B cell (primary cell): ENCODE measurements at regions not wholly inside any gene's neighbourhood (a gene's known extent, or its start where the extent isn't known, plus 50 kb on each side); places are given as distances from the start of the nearest gene placed in this dataset.

Source experiments
- EZH2 ChIP-seq: IDR thresholded peaks from 2 replicates; pipeline ENCODE4 v1.6.1; 2012; ENCODE audit warnings: borderline replicate concordance, low read depth, mild to moderate bottlenecking, moderate library complexity, low read length; ENCODE audit not compliant: insufficient read depth, poor library complexity, severe bottlenecking
- TF ChIP-seq, protein P1 (sequence below): fragments of 200-600 bp; IDR thresholded peaks from one replicate; pipeline ENCODE4 v1.8.0; 2022; ENCODE audit warnings: antibody characterized with exemption, mild to moderate bottlenecking

DNA sequence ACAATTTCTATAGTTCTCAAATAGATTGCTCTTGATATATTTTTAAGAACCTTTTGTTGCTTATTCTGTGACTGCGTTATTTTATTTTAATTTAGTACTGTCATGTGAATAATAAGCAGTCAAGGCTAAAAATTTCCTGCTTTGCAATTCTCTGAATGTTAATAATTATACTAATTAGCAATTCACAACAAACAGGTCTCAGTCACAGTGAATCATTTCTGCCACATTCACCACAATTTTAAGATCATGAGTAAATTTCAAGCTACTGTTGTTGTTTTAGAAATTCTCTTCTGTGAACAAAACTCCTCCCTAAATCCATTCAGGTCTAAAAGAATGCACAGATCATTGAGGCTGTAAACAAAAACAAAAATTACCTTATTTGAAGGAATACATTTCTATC is 339.6 kb upstream of the DPYD start:
- TF ChIP-seq, protein P1, sequence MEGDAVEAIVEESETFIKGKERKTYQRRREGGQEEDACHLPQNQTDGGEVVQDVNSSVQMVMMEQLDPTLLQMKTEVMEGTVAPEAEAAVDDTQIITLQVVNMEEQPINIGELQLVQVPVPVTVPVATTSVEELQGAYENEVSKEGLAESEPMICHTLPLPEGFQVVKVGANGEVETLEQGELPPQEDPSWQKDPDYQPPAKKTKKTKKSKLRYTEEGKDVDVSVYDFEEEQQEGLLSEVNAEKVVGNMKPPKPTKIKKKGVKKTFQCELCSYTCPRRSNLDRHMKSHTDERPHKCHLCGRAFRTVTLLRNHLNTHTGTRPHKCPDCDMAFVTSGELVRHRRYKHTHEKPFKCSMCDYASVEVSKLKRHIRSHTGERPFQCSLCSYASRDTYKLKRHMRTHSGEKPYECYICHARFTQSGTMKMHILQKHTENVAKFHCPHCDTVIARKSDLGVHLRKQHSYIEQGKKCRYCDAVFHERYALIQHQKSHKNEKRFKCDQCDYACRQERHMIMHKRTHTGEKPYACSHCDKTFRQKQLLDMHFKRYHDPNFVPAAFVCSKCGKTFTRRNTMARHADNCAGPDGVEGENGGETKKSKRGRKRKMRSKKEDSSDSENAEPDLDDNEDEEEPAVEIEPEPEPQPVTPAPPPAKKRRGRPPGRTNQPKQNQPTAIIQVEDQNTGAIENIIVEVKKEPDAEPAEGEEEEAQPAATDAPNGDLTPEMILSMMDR, result no peak
- TF ChIP-seq EZH2, result no peak
